Adrenal gland (tissue), 9 donors: ENCODE measurements at regions not wholly inside any gene's neighbourhood (a gene's known extent, or its start where the extent isn't known, plus 50 kb on each side); places are given as distances from the start of the nearest gene placed in this dataset.

Experiments
- DNase-seq, 7 donors: peaks; one replicate each; pipeline ENCODE4 v3.0.0-alpha.2; 2019 to 2020
- H3K27ac ChIP-seq, 5 donors: fragments of 200-600 bp; sonication (generic) in 4 of 5; 1 replicate in 3 of 5; 2 replicates in 2 of 5; pipeline versions ENCODE4 v1.5.1 to v1.8.0; 2016 to 2020; ENCODE audit warnings: mild to moderate bottlenecking in 1 of 5
- H3K27me3 ChIP-seq: fragments of 200-600 bp; 2 replicates; pipeline ENCODE4 v1.8.0; 2021
- H3K36me3 ChIP-seq, 2 donors: fragments of 200-600 bp; replicated peaks in 1 of 2; 1 replicate in 1 of 2; 2 replicates in 1 of 2; pipeline versions ENCODE4 v1.5.1 to v1.8.0; 2018 to 2022
- H3K4me1 ChIP-seq, 2 donors: fragments of 200-600 bp; replicated peaks in 1 of 2; 1 replicate in 1 of 2; 2 replicates in 1 of 2; pipeline versions ENCODE4 v1.5.1 to v1.8.0; 2018 to 2021
- H3K4me3 ChIP-seq, 4 donors: fragments of 200-600 bp; sonication (generic) in 3 of 4; one replicate each; pipeline ENCODE4 v1.5.1; 2016 to 2018
- H3K9me3 ChIP-seq, 3 donors: fragments of 200-600 bp; sonication (generic) in 1 of 3; replicated peaks in 1 of 3; 1 replicate in 2 of 3; 2 replicates in 1 of 3; pipeline versions ENCODE4 v1.5.1 to v1.8.0; 2016 to 2021
- POLR2A ChIP-seq, 2 donors: fragments of 450-650 bp; IDR thresholded peaks; one replicate each; pipeline ENCODE4 v1.6.1; 2017; ENCODE audit warnings: antibody characterized with exemption in 2 of 2, mild to moderate bottlenecking in 2 of 2, moderate library complexity in 1 of 2
- WGBS, 4 donors: extraction: QIAGEN DNeasy Blood & Tissue Kit in 2 of 4; methylation state at CpG; one replicate each; pipeline versions ENCODE4 v1.1.5 to v1.1.7; 2013 to 2017; 5-methylcytosine and 5-hydroxymethylcytosine counted together
- intact Hi-C, 2 donors: fragments of 100-400 bp; cut with DNase I; formaldehyde crosslinking; loops; one replicate each; pipeline versions ENCODE4 v1.14.1 to v1.15.0; 2022 to 2023
- TF ChIP-seq, protein P1 (sequence below), 6 experiments: fragments of 450-650 bp in 4 of 6; fragments of 200-600 bp in 2 of 6; sonication (generic) in 1 of 6; IDR thresholded peaks; 1 replicate in 5 of 6; 2 replicates in 1 of 6; pipeline versions ENCODE4 v1.5.1 to v1.8.0; 2016 to 2021; ENCODE audit warnings: antibody characterized with exemption in 6 of 6, mild to moderate bottlenecking in 2 of 6, moderate library complexity in 1 of 6
- donor health status: healthy with polysubstance abuse.
- donor health status: Bipolar disorder and iron deficiency.
- donor health status: DM: yes; HTN: yes; CAD: no.
- donor health status: DM: no; HTN: no; CAD: no.
- donor health status: DM: no; HTN: no; CAD: no.

DNA sequence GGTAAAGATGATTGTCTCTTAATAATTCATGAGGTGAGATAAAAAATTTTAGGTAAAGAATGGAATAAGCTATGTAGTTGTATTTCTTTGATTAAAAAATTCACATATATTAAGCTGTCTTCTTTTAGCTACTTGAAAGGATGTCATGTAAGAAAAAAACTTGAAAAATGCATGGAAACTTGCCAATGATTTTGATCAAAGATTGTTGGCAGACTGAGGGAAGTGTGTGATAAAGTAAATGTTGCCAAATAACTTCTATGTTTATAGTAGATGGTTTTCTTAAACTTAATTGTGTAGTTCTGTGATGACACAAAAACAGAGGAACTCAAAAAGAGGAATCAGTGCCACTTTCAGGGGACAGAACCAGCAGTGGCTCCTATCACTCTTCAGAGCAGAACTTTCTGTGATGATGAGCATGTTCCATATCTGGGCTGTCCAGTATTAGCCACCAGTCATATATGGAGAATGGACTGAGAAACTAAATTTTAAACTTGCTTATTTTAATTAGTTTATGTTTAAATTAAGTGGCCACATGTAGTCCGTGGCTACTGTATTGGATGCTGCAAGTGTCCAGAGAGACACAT, 51.9 kb upstream of the SLC38A11 start:
- TF ChIP-seq POLR2A (IDR thresholded peaks at IDR 0.05): no peak
- TF ChIP-seq, protein P1, sequence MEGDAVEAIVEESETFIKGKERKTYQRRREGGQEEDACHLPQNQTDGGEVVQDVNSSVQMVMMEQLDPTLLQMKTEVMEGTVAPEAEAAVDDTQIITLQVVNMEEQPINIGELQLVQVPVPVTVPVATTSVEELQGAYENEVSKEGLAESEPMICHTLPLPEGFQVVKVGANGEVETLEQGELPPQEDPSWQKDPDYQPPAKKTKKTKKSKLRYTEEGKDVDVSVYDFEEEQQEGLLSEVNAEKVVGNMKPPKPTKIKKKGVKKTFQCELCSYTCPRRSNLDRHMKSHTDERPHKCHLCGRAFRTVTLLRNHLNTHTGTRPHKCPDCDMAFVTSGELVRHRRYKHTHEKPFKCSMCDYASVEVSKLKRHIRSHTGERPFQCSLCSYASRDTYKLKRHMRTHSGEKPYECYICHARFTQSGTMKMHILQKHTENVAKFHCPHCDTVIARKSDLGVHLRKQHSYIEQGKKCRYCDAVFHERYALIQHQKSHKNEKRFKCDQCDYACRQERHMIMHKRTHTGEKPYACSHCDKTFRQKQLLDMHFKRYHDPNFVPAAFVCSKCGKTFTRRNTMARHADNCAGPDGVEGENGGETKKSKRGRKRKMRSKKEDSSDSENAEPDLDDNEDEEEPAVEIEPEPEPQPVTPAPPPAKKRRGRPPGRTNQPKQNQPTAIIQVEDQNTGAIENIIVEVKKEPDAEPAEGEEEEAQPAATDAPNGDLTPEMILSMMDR (IDR thresholded peaks at IDR 0.05): no peak
- no peak overlapping the region for H3K4me3 ChIP-seq
- WGBS, 4 donors: 71 to 88% (median 84%) methylated on average over 1 of the region's 1 CpG
- H3K36me3 ChIP-seq: no peaks in the 10 kb centered on the region
- H3K4me1 ChIP-seq: peaks cover 0 to 8% of the 10 kb centered on the region in 2 donors
- H3K27me3 ChIP-seq: no peaks in the 10 kb centered on the region
- intact Hi-C loops: no loop called here
- H3K27ac ChIP-seq: no peak overlapping the region
- H3K9me3 ChIP-seq: no peaks in the 10 kb centered on the region
- DNase-seq: no peak
